DND-41 (cell line): ENCODE measurements at regions not wholly inside any gene's neighbourhood (a gene's known extent, or its start where the extent isn't known, plus 50 kb on each side); places are given as distances from the start of the nearest gene placed in this dataset.

Experiments
- ATAC-seq: fragments of 200-7000 bp; cut with Tn5 transposase; 3 replicates; pipeline ENCODE4 v1.9.1; 2021; ENCODE audit warnings: low read depth; ENCODE audit not compliant: insufficient read depth
- DNase-seq: peaks from one replicate; pipeline ENCODE4 v3.0.0-alpha.2; 2020
- H2AFZ ChIP-seq: 2 replicates; pipeline ENCODE4 v1.6.0; 2012; ENCODE audit warnings: low read depth, low read length
- H3K27ac ChIP-seq: 2 replicates; pipeline ENCODE4 v1.5.1; 2012; ENCODE audit warnings: low read length, inconsistent platforms
- H3K27me3 ChIP-seq: fragments of 200-600 bp; sonication (generic); 2 replicates; pipeline ENCODE4 v1.6.0; 2012; ENCODE audit warnings: low read length, mild to moderate bottlenecking, inconsistent platforms; ENCODE audit not compliant: insufficient read depth, poor library complexity
- H3K36me3 ChIP-seq: 2 replicates; pipeline ENCODE4 v1.5.1; 2012; ENCODE audit warnings: low read length, inconsistent platforms; ENCODE audit not compliant: insufficient read depth
- H3K4me1 ChIP-seq: 2 replicates; pipeline ENCODE4 v1.5.1; 2012; ENCODE audit warnings: mild to moderate bottlenecking, low read length; ENCODE audit not compliant: insufficient read depth
- H3K4me2 ChIP-seq: 2 replicates; pipeline ENCODE4 v1.6.0; 2012; ENCODE audit warnings: mild to moderate bottlenecking, moderate library complexity, low read length, inconsistent platforms; ENCODE audit not compliant: insufficient read depth
- H3K4me3 ChIP-seq, 2 experiments: fragments of 200-600 bp in 1 of 2; shearing (Covaris generic) in 1 of 2; 2 replicates each; pipeline ENCODE4 v1.5.1; 2012 to 2016; ENCODE audit warnings: inconsistent platforms in 2 of 2, low read length in 2 of 2, mild to moderate bottlenecking in 2 of 2, low read depth in 1 of 2, moderate library complexity in 1 of 2
- H3K79me2 ChIP-seq: 2 replicates; pipeline ENCODE4 v1.6.0; 2012; ENCODE audit warnings: low read length, inconsistent platforms; ENCODE audit not compliant: insufficient read depth
- H3K9ac ChIP-seq: 2 replicates; pipeline ENCODE4 v1.6.0; 2012; ENCODE audit warnings: low read depth, mild to moderate bottlenecking, inconsistent platforms, low read length, moderate library complexity
- H3K9me3 ChIP-seq: 2 replicates; pipeline ENCODE4 v1.5.1; 2012; ENCODE audit warnings: low read length, moderate library complexity, mild to moderate bottlenecking, inconsistent platforms; ENCODE audit not compliant: insufficient read depth, severe bottlenecking
- H4K20me1 ChIP-seq: 2 replicates; pipeline ENCODE4 v1.6.0; 2012; ENCODE audit warnings: low read length; ENCODE audit not compliant: insufficient read depth
- EZH2 ChIP-seq: IDR thresholded peaks from 3 replicates; pipeline ENCODE4 v1.6.1; 2012; ENCODE audit warnings: borderline replicate concordance, low read depth, mild to moderate bottlenecking, moderate library complexity, low read length, inconsistent platforms; ENCODE audit not compliant: severe bottlenecking
- TF ChIP-seq, protein P1 (sequence below): IDR thresholded peaks from 2 replicates; pipeline ENCODE4 v1.5.1; 2012; ENCODE audit warnings: borderline replicate concordance, low read length, moderate library complexity, mild to moderate bottlenecking; ENCODE audit not compliant: poor library complexity, severe bottlenecking; ENCODE audit errors: extremely low read depth

DNA sequence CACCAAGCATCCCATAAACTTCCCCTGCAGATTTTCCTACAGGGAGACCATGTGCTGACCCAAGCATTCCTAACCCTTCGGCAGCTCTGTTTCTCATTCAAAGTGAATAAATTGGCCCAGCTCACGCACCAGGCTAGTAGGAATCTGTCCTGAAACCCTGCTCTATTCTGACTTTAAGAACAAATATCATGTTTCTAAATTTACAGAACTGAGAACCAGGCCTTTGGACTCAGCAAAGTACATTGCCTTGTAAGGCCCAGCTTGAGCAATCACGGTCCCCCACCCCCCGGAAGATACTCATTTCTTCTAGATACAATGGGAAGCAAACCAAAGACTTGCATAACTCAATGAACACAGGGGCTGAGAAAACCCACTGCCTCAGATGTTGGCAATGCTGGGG lies 160.1 kb upstream of the NFIA start:
- Histone ChIP-seq H4K20me1 (no peaks in the 10 kb centered on the region), H3K27ac (no peak overlapping the region), H2AFZ (no peak overlapping the region), H3K9ac (no peak overlapping the region), H3K4me1 (no peaks in the 10 kb centered on the region), H3K27me3 (no peaks in the 10 kb centered on the region), H3K9me3 (no peaks in the 10 kb centered on the region), H3K4me3 (no peak overlapping the region), H3K36me3 (no peaks in the 10 kb centered on the region), H3K4me2 (no peak overlapping the region), H3K79me2 (no peaks in the 10 kb centered on the region)
- no peak for DNase-seq
- TF ChIP-seq, protein P1, sequence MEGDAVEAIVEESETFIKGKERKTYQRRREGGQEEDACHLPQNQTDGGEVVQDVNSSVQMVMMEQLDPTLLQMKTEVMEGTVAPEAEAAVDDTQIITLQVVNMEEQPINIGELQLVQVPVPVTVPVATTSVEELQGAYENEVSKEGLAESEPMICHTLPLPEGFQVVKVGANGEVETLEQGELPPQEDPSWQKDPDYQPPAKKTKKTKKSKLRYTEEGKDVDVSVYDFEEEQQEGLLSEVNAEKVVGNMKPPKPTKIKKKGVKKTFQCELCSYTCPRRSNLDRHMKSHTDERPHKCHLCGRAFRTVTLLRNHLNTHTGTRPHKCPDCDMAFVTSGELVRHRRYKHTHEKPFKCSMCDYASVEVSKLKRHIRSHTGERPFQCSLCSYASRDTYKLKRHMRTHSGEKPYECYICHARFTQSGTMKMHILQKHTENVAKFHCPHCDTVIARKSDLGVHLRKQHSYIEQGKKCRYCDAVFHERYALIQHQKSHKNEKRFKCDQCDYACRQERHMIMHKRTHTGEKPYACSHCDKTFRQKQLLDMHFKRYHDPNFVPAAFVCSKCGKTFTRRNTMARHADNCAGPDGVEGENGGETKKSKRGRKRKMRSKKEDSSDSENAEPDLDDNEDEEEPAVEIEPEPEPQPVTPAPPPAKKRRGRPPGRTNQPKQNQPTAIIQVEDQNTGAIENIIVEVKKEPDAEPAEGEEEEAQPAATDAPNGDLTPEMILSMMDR, result no peak
- TF ChIP-seq EZH2, result no peak
- ATAC-seq, result no peak

DNA sequence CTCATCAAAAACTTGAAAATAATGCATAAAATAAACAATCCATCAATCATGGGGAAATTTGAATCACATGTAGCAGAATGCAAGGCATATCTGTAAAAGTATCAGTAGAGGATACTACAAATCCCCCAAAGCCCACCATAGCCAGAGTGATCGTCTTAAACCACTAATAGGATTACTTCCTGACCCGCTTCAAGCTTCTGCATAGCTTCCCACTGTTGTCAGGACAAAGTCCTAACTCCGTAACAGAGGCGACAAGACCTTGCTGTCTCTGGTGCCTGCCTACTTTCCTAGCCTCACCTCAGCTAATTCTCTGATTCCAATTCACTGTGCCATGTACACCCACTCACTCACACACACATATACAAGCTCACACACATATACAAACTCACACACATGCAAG lies 161.2 kb upstream of the NFIA start:
- no peak overlapping the region for H3K27ac ChIP-seq
- H3K9me3 ChIP-seq, result no peaks in the 10 kb centered on the region
- H3K9ac ChIP-seq, result no peak overlapping the region
- no peaks in the 10 kb centered on the region for H4K20me1 ChIP-seq
- H3K27me3 ChIP-seq, result no peaks in the 10 kb centered on the region
- no peaks in the 10 kb centered on the region for H3K4me1 ChIP-seq
- no peak overlapping the region for H2AFZ ChIP-seq
- H3K4me3 ChIP-seq, result no peak overlapping the region
- no peaks in the 10 kb centered on the region for H3K79me2 ChIP-seq
- DNase-seq (no peak), ATAC-seq (no peak)
- no peaks in the 10 kb centered on the region for H3K36me3 ChIP-seq
- H3K4me2 ChIP-seq, result no peak overlapping the region
- TF ChIP-seq EZH2, result no peak
- TF ChIP-seq, protein P1, result no peak

DNA sequence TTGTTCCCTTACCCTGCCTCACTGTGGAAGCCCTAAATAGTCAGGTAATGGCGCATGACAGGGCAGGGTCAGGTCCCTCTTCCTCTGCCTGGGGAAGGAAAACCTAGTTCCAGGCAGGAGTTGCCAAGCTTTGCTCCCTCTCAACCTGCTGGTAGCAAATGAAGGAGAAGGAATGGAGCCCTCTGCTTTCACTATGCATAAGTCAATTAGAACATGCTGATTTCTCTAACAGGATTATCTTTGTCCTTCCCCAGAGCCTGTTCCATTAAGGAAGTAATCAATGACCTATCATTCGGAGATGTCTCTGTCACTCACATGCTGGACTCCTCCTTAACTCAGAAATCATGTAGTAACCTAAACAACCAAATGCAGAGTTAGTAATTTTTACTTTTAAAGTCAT lies 161.8 kb upstream of the NFIA start:
- Histone ChIP-seq H3K4me3 (no peak overlapping the region), H3K4me2 (no peak overlapping the region), H3K36me3 (no peaks in the 10 kb centered on the region), H3K27ac (no peak overlapping the region), H2AFZ (no peak overlapping the region), H4K20me1 (no peaks in the 10 kb centered on the region), H3K79me2 (no peaks in the 10 kb centered on the region), H3K9me3 (no peaks in the 10 kb centered on the region), H3K4me1 (no peaks in the 10 kb centered on the region), H3K27me3 (no peaks in the 10 kb centered on the region), H3K9ac (no peak overlapping the region)
- no peak for ATAC-seq
- TF ChIP-seq EZH2, result no peak
- TF ChIP-seq, protein P1, result no peak
- no peak for DNase-seq

- no peaks in the 10 kb centered on the region for H3K9me3 ChIP-seq
- no peak overlapping the region for H3K27ac ChIP-seq
- no peak for DNase-seq
- H3K27me3 ChIP-seq, result no peaks in the 10 kb centered on the region
- no peak overlapping the region for H3K9ac ChIP-seq
- no peak for ATAC-seq
- no peaks in the 10 kb centered on the region for H3K36me3 ChIP-seq
- H3K79me2 ChIP-seq, result no peaks in the 10 kb centered on the region
- H2AFZ ChIP-seq, result no peak overlapping the region
- no peak overlapping the region for H3K4me2 ChIP-seq
- TF ChIP-seq EZH2, result no peak
- TF ChIP-seq, protein P1, result no peak
- H3K4me1 ChIP-seq, result no peaks in the 10 kb centered on the region
- H3K4me3 ChIP-seq, result no peak overlapping the region
- no peaks in the 10 kb centered on the region for H4K20me1 ChIP-seq
These were observed 163.5 kb upstream of the NFIA start for GRCh38 chr1:60918867-60919266.
